RWPE2 (cell line): ENCODE measurements at regions not wholly inside any gene's neighbourhood (a gene's known extent, or its start where the extent isn't known, plus 50 kb on each side); places are given as distances from the start of the nearest gene placed in this dataset.

Source experiments
- ATAC-seq: fragments of 200-7000 bp; cut with Tn5 transposase; 3 replicates; pipeline ENCODE4 v1.9.1; 2021; ENCODE audit warnings: low read depth
- DNase-seq: peaks from one replicate; pipeline ENCODE4 v3.0.0-alpha.2; 2020; ENCODE audit warnings: low spot score
- H3K27ac ChIP-seq: fragments of 450-650 bp; 2 replicates; pipeline ENCODE4 v1.5.1; 2017; ENCODE audit warnings: mild to moderate bottlenecking; ENCODE audit not compliant: poor library complexity, severe bottlenecking
- H3K27me3 ChIP-seq: fragments of 250-450 bp; sonication (Bioruptor Pico); 2 replicates; pipeline ENCODE4 v1.5.1; 2021; ENCODE audit warnings: mild to moderate bottlenecking, moderate library complexity; ENCODE audit not compliant: insufficient read depth, poor library complexity, severe bottlenecking
- H3K36me3 ChIP-seq: fragments of 250-450 bp; sonication (Bioruptor Pico); 2 replicates; pipeline ENCODE4 v1.5.1; 2020; ENCODE audit warnings: low read depth, mild to moderate bottlenecking, moderate library complexity
- H3K4me1 ChIP-seq: fragments of 250-450 bp; sonication (Bioruptor Pico); 2 replicates; pipeline ENCODE4 v1.5.1; 2021; ENCODE audit warnings: mild to moderate bottlenecking, moderate library complexity; ENCODE audit not compliant: insufficient read depth, poor library complexity, severe bottlenecking
- H3K4me3 ChIP-seq: fragments of 250-450 bp; sonication (Bioruptor Pico); 2 replicates; pipeline ENCODE4 v1.5.1; 2021; ENCODE audit warnings: mild to moderate bottlenecking, moderate library complexity; ENCODE audit not compliant: severe bottlenecking
- H3K9me3 ChIP-seq: fragments of 250-450 bp; sonication (Bioruptor Pico); 2 replicates; pipeline ENCODE4 v1.5.1; 2021; ENCODE audit warnings: mild to moderate bottlenecking, moderate library complexity; ENCODE audit not compliant: severe bottlenecking
- CTCF ChIP-seq: fragments of 450-650 bp; IDR thresholded peaks from one replicate; pipeline ENCODE4 v1.5.1; 2017; ENCODE audit warnings: mild to moderate bottlenecking, moderate library complexity; ENCODE audit not compliant: poor library complexity, severe bottlenecking

GRCh38 chr6:134117409-134117808, 65.0 kb upstream of the SLC2A12 start:
- Histone ChIP-seq H3K9me3 (no peaks in the 10 kb centered on the region), H3K4me3 (no peak overlapping the region), H3K27ac (no peak overlapping the region), H3K27me3 (no peaks in the 10 kb centered on the region), H3K36me3 (no peaks in the 10 kb centered on the region), H3K4me1 (no peaks in the 10 kb centered on the region)
- no peak for ATAC-seq
- DNase-seq, result no peak
- TF ChIP-seq CTCF, result no peak

- H3K27ac ChIP-seq, result no peak overlapping the region
- H3K36me3 ChIP-seq, result no peaks in the 10 kb centered on the region
- DNase-seq (no peak), ATAC-seq (no peak)
- H3K27me3 ChIP-seq, result no peaks in the 10 kb centered on the region
- TF ChIP-seq CTCF, result no peak
- H3K4me3 ChIP-seq, result no peak overlapping the region
- no peaks in the 10 kb centered on the region for H3K4me1 ChIP-seq
- H3K9me3 ChIP-seq, result no peaks in the 10 kb centered on the region
These were observed 63.3 kb upstream of the SLC2A12 start for GRCh38 chr6:134115715-134116074.

- no peak for TF ChIP-seq CTCF
- Histone ChIP-seq H3K4me1 (no peaks in the 10 kb centered on the region), H3K36me3 (no peaks in the 10 kb centered on the region), H3K9me3 (no peaks in the 10 kb centered on the region), H3K4me3 (no peak overlapping the region), H3K27me3 (no peaks in the 10 kb centered on the region), H3K27ac (no peak overlapping the region)
- ATAC-seq, result no peak
- no peak for DNase-seq
These were observed 62.7 kb upstream of the SLC2A12 start for GRCh38 chr6:134114918-134115714.

GRCh38 chr6:134114489-134114888, 62.1 kb upstream of the SLC2A12 start:
- Histone ChIP-seq H3K36me3 (no peaks in the 10 kb centered on the region), H3K27ac (no peak overlapping the region), H3K4me1 (peaks cover 4% of the 10 kb centered on the region), H3K9me3 (no peaks in the 10 kb centered on the region), H3K4me3 (no peak overlapping the region), H3K27me3 (no peaks in the 10 kb centered on the region)
- DNase-seq (no peak), ATAC-seq (no peak)
- TF ChIP-seq CTCF, result no peak

- H3K9me3 ChIP-seq, result no peaks in the 10 kb centered on the region
- H3K4me1 ChIP-seq, result peaks cover 4% of the 10 kb centered on the region
- no peak for TF ChIP-seq CTCF
These were observed 59.3 kb upstream of the SLC2A12 start for GRCh38 chr6:134111726-134112125.

More at GRCh38 chr6:134111726-134112125, 59.3 kb upstream of the SLC2A12 start:
- H3K4me3 ChIP-seq, result no peak overlapping the region
- DNase-seq, result no peak
- H3K27me3 ChIP-seq, result no peaks in the 10 kb centered on the region
- H3K27ac ChIP-seq, result no peak overlapping the region
- no peak for ATAC-seq
- H3K36me3 ChIP-seq, result no peaks in the 10 kb centered on the region
